GM12864 (cell line): ENCODE measurements at regions not wholly inside any gene's neighbourhood (a gene's known extent, or its start where the extent isn't known, plus 50 kb on each side); places are given as distances from the start of the nearest gene placed in this dataset.

ENCODE experiments used
- DNase-seq: peaks from one replicate; pipeline ENCODE4 v3.0.0-alpha.2; 2011; ENCODE audit warnings: low read depth
- H3K4me3 ChIP-seq: 2 replicates; pipeline ENCODE4 v1.5.1; 2011; ENCODE audit warnings: mild to moderate bottlenecking, low read depth, low read length, control low read depth
- TF ChIP-seq, protein P1 (sequence below): IDR thresholded peaks from 2 replicates; pipeline ENCODE4 v1.5.1; 2011; ENCODE audit warnings: low read depth, mild to moderate bottlenecking, moderate library complexity, low read length, control low read depth, inconsistent platforms; ENCODE audit errors: missing control alignments

DNA sequence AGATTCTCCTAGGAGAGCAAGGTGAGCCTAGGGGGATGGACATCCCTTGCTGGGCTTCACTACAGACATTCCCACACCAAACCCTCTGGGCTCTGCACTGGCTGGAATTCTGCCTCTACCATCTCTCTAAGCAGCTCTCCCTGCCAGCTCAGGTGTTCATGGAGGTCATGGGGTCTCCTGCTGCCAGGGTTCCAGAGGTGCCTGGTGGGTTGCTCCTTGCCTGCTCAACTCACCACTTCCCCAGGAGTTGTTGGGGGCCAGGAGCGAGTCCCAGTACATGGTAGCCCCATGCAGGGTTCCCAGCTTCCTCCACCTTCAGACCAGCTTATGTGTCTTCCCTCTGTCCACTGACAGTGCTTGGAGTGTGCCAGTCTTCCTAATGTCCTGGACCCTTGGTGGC, 167.8 kb upstream of the PAQR3 start:
- TF ChIP-seq, protein P1, sequence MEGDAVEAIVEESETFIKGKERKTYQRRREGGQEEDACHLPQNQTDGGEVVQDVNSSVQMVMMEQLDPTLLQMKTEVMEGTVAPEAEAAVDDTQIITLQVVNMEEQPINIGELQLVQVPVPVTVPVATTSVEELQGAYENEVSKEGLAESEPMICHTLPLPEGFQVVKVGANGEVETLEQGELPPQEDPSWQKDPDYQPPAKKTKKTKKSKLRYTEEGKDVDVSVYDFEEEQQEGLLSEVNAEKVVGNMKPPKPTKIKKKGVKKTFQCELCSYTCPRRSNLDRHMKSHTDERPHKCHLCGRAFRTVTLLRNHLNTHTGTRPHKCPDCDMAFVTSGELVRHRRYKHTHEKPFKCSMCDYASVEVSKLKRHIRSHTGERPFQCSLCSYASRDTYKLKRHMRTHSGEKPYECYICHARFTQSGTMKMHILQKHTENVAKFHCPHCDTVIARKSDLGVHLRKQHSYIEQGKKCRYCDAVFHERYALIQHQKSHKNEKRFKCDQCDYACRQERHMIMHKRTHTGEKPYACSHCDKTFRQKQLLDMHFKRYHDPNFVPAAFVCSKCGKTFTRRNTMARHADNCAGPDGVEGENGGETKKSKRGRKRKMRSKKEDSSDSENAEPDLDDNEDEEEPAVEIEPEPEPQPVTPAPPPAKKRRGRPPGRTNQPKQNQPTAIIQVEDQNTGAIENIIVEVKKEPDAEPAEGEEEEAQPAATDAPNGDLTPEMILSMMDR: no peak
- no peak overlapping the region for H3K4me3 ChIP-seq
- DNase-seq: no peak

- no peak for DNase-seq
- TF ChIP-seq, protein P1: no peak
- no peak overlapping the region for H3K4me3 ChIP-seq
Observed at GRCh38 chr4:79088946-79089691, 149.9 kb upstream of the PAQR3 start.

- TF ChIP-seq, protein P1: no peak
- no peak overlapping the region for H3K4me3 ChIP-seq
- DNase-seq: no peak
Observed at GRCh38 chr4:79087071-79087470, 147.8 kb upstream of the PAQR3 start.

GRCh38 chr4:79083406-79084010, 144.3 kb upstream of the PAQR3 start:
- no peak overlapping the region for H3K4me3 ChIP-seq
- TF ChIP-seq, protein P1: no peak

DNA sequence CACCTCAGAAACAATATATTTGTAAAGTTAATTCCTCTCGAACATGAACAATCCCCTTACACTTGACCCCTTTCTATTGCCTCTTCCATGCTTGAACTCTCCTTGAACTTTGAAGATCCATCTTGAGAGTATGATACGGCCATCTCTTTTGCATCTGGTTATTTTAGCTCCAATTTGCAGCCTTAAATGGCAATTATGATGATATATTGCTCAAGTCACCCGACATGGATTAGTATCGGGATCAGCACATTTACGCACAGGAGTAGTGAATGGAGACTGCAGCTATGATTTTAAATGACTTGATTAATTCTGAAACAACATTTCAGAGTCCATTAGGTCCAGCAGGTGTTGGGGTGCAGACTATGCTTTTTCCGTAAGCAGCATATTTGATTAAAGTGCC, 143.8 kb upstream of the PAQR3 start:
- no peak for DNase-seq
- H3K4me3 ChIP-seq: no peak overlapping the region
- TF ChIP-seq, protein P1: no peak

More at GRCh38 chr4:79083406-79084010, 144.3 kb upstream of the PAQR3 start:
- no peak for DNase-seq

DNA sequence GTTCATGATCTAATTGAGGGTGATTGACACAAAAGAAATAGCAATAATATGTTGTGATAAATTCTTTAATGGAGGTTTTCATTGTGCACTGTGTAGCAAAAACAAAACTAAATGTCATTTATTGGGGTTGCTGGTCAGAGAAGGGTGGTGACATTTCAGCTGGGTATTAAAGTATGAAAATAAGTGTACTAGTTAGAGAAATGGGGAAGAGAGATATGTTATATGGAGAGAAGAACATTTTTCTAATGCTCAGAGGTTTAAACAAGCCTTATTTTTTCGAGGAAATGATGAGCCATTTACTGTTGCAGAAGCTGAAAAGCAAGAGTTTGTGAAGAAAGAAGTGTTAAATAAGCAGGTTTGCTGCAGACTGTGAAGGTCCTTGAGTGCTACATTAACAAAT, 142.7 kb upstream of the PAQR3 start:
- no peak for DNase-seq
- TF ChIP-seq, protein P1: no peak
- no peak overlapping the region for H3K4me3 ChIP-seq

DNA sequence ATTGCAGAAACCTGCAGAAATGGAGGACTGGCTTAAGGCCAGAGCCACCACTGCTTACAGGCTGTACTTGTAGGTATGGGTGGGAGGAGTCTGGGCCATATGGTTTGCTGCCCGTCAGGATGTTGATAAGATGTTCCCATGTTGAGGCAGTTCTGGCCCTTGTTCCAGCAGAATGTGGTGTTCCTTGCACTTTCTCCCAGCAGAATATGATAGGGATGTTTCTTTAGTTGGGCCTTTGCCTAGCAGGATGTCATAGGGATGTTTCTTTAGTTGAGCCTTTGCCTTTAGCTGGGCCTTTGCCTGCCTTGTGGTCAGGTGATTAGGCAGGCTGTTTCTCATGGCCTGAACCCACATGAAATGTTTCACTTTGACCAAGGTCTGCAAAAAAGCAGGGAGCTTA, 139.1 kb upstream of the PAQR3 start:
- DNase-seq: no peak
- TF ChIP-seq, protein P1: no peak
- no peak overlapping the region for H3K4me3 ChIP-seq
